ENCODE measurements at regions not wholly inside any gene's neighbourhood (a gene's known extent, or its start where the extent isn't known, plus 50 kb on each side); places are given as distances from the start of the nearest gene placed in this dataset.

- no peak for DNase-seq
Observed at GRCh38 chrY:12981074-12981473, 76.4 kb downstream of the DDX3Y start.

- DNase-seq = no peak
Observed at GRCh38 chrY:12982249-12982829, 77.7 kb downstream of the DDX3Y start.

- DNase-seq = no peak
Observed at GRCh38 chrY:12984637-12985344, 80.1 kb downstream of the DDX3Y start.

- DNase-seq = peak; percentile 21
Observed at GRCh38 chrY:13017493-13017892, 112.8 kb downstream of the DDX3Y start.

GRCh38 chrY:13019486-13019885, 114.8 kb downstream of the DDX3Y start:
- peak; percentile 80 for DNase-seq

- DNase-seq = no peak
Observed at GRCh38 chrY:13020839-13021238, 116.2 kb downstream of the DDX3Y start.

GRCh38 chrY:13023607-13024006, 118.9 kb downstream of the DDX3Y start:
- DNase-seq = no peak

- no peak for DNase-seq
Observed at GRCh38 chrY:13024447-13024846, 119.8 kb downstream of the DDX3Y start.

- no peak for DNase-seq
Observed at GRCh38 chrY:13026906-13027305, 122.2 kb downstream of the DDX3Y start.

- no peak for DNase-seq
Observed at GRCh38 chrY:13040232-13040631, 135.6 kb downstream of the DDX3Y start.

GRCh38 chrY:13053501-13053900, 148.8 kb downstream of the DDX3Y start:
- no peak for DNase-seq

GRCh38 chrY:13066372-13066771, 161.7 kb downstream of the DDX3Y start:
- DNase-seq = no peak

- peak; percentile 1 for DNase-seq
Observed at GRCh38 chrY:13068696-13069095, 164.0 kb downstream of the DDX3Y start.

- no peak for DNase-seq
Observed at GRCh38 chrY:13069111-13069510, 164.4 kb downstream of the DDX3Y start.

GRCh38 chrY:13082748-13083147, 178.1 kb downstream of the DDX3Y start:
- DNase-seq = no peak

- DNase-seq = no peak
Observed at GRCh38 chrY:13091575-13091974, 186.9 kb downstream of the DDX3Y start.

GRCh38 chrY:13092986-13093385, 188.3 kb downstream of the DDX3Y start:
- DNase-seq = no peak

- no peak for DNase-seq
Observed at GRCh38 chrY:13093461-13093860, 188.8 kb downstream of the DDX3Y start.

- no peak for DNase-seq
Observed at GRCh38 chrY:13094411-13094810, 189.7 kb downstream of the DDX3Y start.

- DNase-seq = peak; percentile 35
Observed at GRCh38 chrY:13094904-13095600, 190.4 kb downstream of the DDX3Y start.

- DNase-seq = no peak
Observed at GRCh38 chrY:13126881-13127456, 222.3 kb downstream of the DDX3Y start.

GRCh38 chrY:13127476-13127875, 222.8 kb downstream of the DDX3Y start:
- DNase-seq = no peak

GRCh38 chrY:13149148-13149547, 244.5 kb downstream of the DDX3Y start:
- DNase-seq = no peak

GRCh38 chrY:13167698-13168097, 263.0 kb downstream of the DDX3Y start:
- no peak for DNase-seq

All from fibroblast of upper back skin (primary cell).